Neural cell (in vitro differentiated cells): ENCODE measurements at regions not wholly inside any gene's neighbourhood (a gene's known extent, or its start where the extent isn't known, plus 50 kb on each side); places are given as distances from the start of the nearest gene placed in this dataset.
"Not testable (repeated sequence)": the region's sequence is repeated elsewhere in the genome, so short reads cannot be mapped to it uniquely, and the experiment has no call there.

Source experiments
- CTCF ChIP-seq: fragments of 450-650 bp; IDR thresholded peaks from 2 replicates; pipeline ENCODE4 v1.5.1; 2014; ENCODE audit warnings: antibody characterized with exemption, mild to moderate bottlenecking, moderate library complexity; ENCODE audit not compliant: poor library complexity, severe bottlenecking
- EZH2 ChIP-seq: fragments of 200-600, 300-800 bp; shearing (Covaris generic), sonication (generic); IDR thresholded peaks from 2 replicates; pipeline ENCODE4 v1.6.1; 2014; ENCODE audit warnings: antibody characterized with exemption, low read length, borderline replicate concordance, mild to moderate bottlenecking; ENCODE audit not compliant: insufficient read depth, poor library complexity, severe bottlenecking
- POLR2AphosphoS5 ChIP-seq: IDR thresholded peaks from 2 replicates; pipeline ENCODE4 v1.6.1; 2012
- RAD21 ChIP-seq: fragments of 450-650 bp; conservative IDR thresholded peaks from 2 replicates; pipeline ENCODE4 v1.6.1; 2014; ENCODE audit warnings: antibody characterized with exemption, mild to moderate bottlenecking, moderate library complexity
- TAF1 ChIP-seq: IDR thresholded peaks from 2 replicates; pipeline ENCODE4 v1.6.1; 2012; ENCODE audit warnings: low read depth

GRCh38 chr2:142545999-142546398 is 331.5 kb upstream of the KYNU start:
- not testable (repeated sequence) for TF ChIP-seq EZH2, CTCF, TAF1, RAD21, POLR2AphosphoS5
